Hepatocyte (in vitro differentiated cells): ENCODE measurements at regions not wholly inside any gene's neighbourhood (a gene's known extent, or its start where the extent isn't known, plus 50 kb on each side); places are given as distances from the start of the nearest gene placed in this dataset.

Source experiments
- DNase-seq: peaks from one replicate; pipeline ENCODE4 v3.0.0-alpha.2; 2016; ENCODE audit warnings: low spot score
- H2AFZ ChIP-seq: fragments of 200-600 bp; sonication (generic); 2 replicates; pipeline ENCODE4 v1.6.0; 2016; ENCODE audit warnings: antibody characterized with exemption, mild to moderate bottlenecking
- H3K27ac ChIP-seq: fragments of 200-600 bp; sonication (generic); 2 replicates; pipeline ENCODE4 v1.5.1; 2016; ENCODE audit warnings: mild to moderate bottlenecking
- H3K27me3 ChIP-seq: fragments of 200-600 bp; sonication (generic); 2 replicates; pipeline ENCODE4 v1.6.1; 2016
- H3K36me3 ChIP-seq: fragments of 200-600 bp; sonication (generic); replicated peaks from 2 replicates; pipeline ENCODE4 v1.5.1; 2016; ENCODE audit warnings: low read depth; ENCODE audit not compliant: insufficient read depth
- H3K4me1 ChIP-seq: fragments of 200-600 bp; sonication (generic); 2 replicates; pipeline ENCODE4 v1.5.1; 2016; ENCODE audit warnings: mild to moderate bottlenecking, moderate library complexity; ENCODE audit not compliant: insufficient read depth
- H3K4me2 ChIP-seq: fragments of 200-600 bp; sonication (generic); 2 replicates; pipeline ENCODE4 v1.6.0; 2016
- H3K4me3 ChIP-seq: fragments of 200-600 bp; sonication (generic); 2 replicates; pipeline ENCODE4 v1.5.1; 2016; ENCODE audit warnings: mild to moderate bottlenecking
- H3K79me2 ChIP-seq: fragments of 200-600 bp; sonication (generic); 2 replicates; pipeline ENCODE4 v1.6.0; 2017; ENCODE audit warnings: mild to moderate bottlenecking
- H3K9me2 ChIP-seq: fragments of 200-600 bp; sonication (generic); replicated peaks from 2 replicates; pipeline ENCODE4 v1.6.0; 2017; ENCODE audit warnings: mild to moderate bottlenecking; ENCODE audit not compliant: insufficient read depth
- H3K9me3 ChIP-seq: fragments of 200-600 bp; sonication (generic); 2 replicates; pipeline ENCODE4 v1.5.1; 2016; ENCODE audit warnings: low read depth, mild to moderate bottlenecking
- H4K20me1 ChIP-seq: fragments of 200-600 bp; sonication (generic); 2 replicates; pipeline ENCODE4 v1.6.0; 2016; ENCODE audit warnings: mild to moderate bottlenecking; ENCODE audit not compliant: insufficient read depth, poor library complexity, severe bottlenecking
- CTCF ChIP-seq: fragments of 200-600 bp; sonication (generic); IDR thresholded peaks from 2 replicates; pipeline ENCODE4 v1.5.1; 2016; ENCODE audit warnings: antibody characterized with exemption, mild to moderate bottlenecking; ENCODE audit not compliant: poor library complexity
- EZH2 ChIP-seq: fragments of 200-600 bp; sonication (generic); IDR thresholded peaks from 2 replicates; pipeline ENCODE4 v1.6.1; 2016; ENCODE audit warnings: antibody characterized with exemption, mild to moderate bottlenecking, borderline replicate concordance
- EZH2phosphoT487 ChIP-seq: fragments of 200-600 bp; sonication (generic); IDR thresholded peaks from one replicate; pipeline ENCODE4 v1.6.1; 2018; ENCODE audit warnings: antibody characterized with exemption, mild to moderate bottlenecking, low read depth, moderate library complexity; ENCODE audit not compliant: unreplicated experiment, severe bottlenecking
- WGBS: methylation state at CpG from one replicate; pipeline ENCODE4 v1.1.6; 2016; ENCODE audit warnings: low lambda C conversion rate; ENCODE audit errors: missing lambda C conversion rate; 5-methylcytosine and 5-hydroxymethylcytosine counted together

GRCh38 chr5:3265131-3265885 is 330.3 kb upstream of the IRX1 start:
- Histone ChIP-seq H2AFZ (no peak overlapping the region), H3K27me3 (no peaks in the 10 kb centered on the region), H3K4me2 (no peak overlapping the region), H3K4me1 (no peaks in the 10 kb centered on the region), H3K27ac (no peak overlapping the region), H3K36me3 (no peaks in the 10 kb centered on the region), H3K79me2 (no peaks in the 10 kb centered on the region), H3K9me2 (no peaks in the 10 kb centered on the region), H3K4me3 (no peak overlapping the region), H3K9me3 (no peaks in the 10 kb centered on the region), H4K20me1 (no peaks in the 10 kb centered on the region)
- no peak for TF ChIP-seq CTCF
- no peak for TF ChIP-seq EZH2phosphoT487
- no peak for TF ChIP-seq EZH2
- WGBS, result 80% methylated on average over 5 of the region's 5 CpGs
- no peak for DNase-seq

DNA sequence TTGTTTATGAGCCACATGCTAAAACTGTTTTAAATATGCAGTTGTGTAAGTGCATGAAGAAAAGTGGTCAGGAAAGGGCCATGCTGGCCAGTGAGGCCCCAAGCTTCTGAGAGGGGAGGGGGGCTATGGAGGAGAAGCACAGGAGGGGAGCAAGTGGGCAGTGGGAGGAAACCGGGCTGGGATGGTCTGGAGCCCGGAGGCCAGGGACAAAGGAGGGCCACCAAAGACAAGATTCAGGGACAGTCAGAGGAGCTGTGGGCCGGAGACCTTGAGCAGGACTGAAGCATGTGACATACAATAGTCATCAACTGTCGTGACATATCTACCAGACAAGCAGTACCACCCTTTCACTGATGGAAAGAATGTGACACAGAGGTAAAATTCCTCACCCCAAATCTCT is 333.2 kb upstream of the IRX1 start:
- Histone ChIP-seq H3K27me3 (no peaks in the 10 kb centered on the region), H3K79me2 (no peaks in the 10 kb centered on the region), H3K4me1 (no peaks in the 10 kb centered on the region), H3K36me3 (no peaks in the 10 kb centered on the region), H3K9me3 (no peaks in the 10 kb centered on the region), H3K9me2 (no peaks in the 10 kb centered on the region), H2AFZ (no peak overlapping the region), H3K4me2 (no peak overlapping the region), H4K20me1 (no peaks in the 10 kb centered on the region), H3K4me3 (no peak overlapping the region), H3K27ac (no peak overlapping the region)
- no peak for DNase-seq
- 82% methylated on average over 4 of the region's 4 CpGs for WGBS
- no peak for TF ChIP-seq CTCF
- TF ChIP-seq EZH2phosphoT487, result no peak
- no peak for TF ChIP-seq EZH2

DNA sequence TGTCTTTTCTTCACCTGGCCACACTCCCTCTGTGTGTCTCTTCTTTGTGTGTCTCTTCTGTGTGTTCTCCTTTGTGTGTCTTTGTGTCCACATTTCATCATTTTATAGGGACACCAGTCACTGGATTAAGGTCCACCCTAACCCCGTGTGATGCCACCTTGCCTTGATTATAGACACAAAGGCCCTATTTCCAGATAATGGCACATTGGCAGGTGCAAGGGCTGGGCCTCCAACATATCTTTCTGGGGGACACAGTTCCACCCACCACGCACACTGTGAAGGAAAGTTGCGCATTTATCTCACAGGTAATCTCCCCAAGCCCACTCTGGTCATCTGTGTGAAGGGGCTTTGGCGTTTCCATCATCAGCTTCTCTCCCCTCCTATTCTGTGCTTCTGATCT is 334.6 kb upstream of the IRX1 start:
- no peaks in the 10 kb centered on the region for H4K20me1 ChIP-seq
- H3K36me3 ChIP-seq, result no peaks in the 10 kb centered on the region
- no peak overlapping the region for H3K27ac ChIP-seq
- H3K4me3 ChIP-seq, result no peak overlapping the region
- no peak overlapping the region for H2AFZ ChIP-seq
- H3K9me3 ChIP-seq, result no peaks in the 10 kb centered on the region
- no peaks in the 10 kb centered on the region for H3K27me3 ChIP-seq
- no peak for TF ChIP-seq EZH2
- DNase-seq, result no peak
- H3K4me2 ChIP-seq, result no peak overlapping the region
- 86% methylated on average over 4 of the region's 4 CpGs for WGBS
- H3K79me2 ChIP-seq, result no peaks in the 10 kb centered on the region
- no peaks in the 10 kb centered on the region for H3K4me1 ChIP-seq
- no peaks in the 10 kb centered on the region for H3K9me2 ChIP-seq

GRCh38 chr5:3258050-3258449 is 337.6 kb upstream of the IRX1 start:
- no peaks in the 10 kb centered on the region for H3K9me3 ChIP-seq
- DNase-seq, result no peak
- H3K79me2 ChIP-seq, result no peaks in the 10 kb centered on the region
- no peaks in the 10 kb centered on the region for H4K20me1 ChIP-seq
- no peak overlapping the region for H2AFZ ChIP-seq
- no peak overlapping the region for H3K27ac ChIP-seq
- WGBS, result 85% methylated on average over 9 of the region's 9 CpGs
- TF ChIP-seq EZH2phosphoT487 (no peak), EZH2 (no peak), CTCF (no peak)
- H3K4me1 ChIP-seq, result no peaks in the 10 kb centered on the region
- no peaks in the 10 kb centered on the region for H3K9me2 ChIP-seq
- H3K27me3 ChIP-seq, result no peaks in the 10 kb centered on the region
- H3K36me3 ChIP-seq, result no peaks in the 10 kb centered on the region
- no peak overlapping the region for H3K4me2 ChIP-seq
- H3K4me3 ChIP-seq, result no peak overlapping the region
